ENCODE measurements at regions not wholly inside any gene's neighbourhood (a gene's known extent, or its start where the extent isn't known, plus 50 kb on each side); places are given as distances from the start of the nearest gene placed in this dataset.

GRCh38 chr10:78719276-78719675 lies 349.5 kb upstream of the ZMIZ1 start:
- TF ChIP-seq CTCF (IDR thresholded peaks at IDR 0.05) (no peak), POLR2A (IDR thresholded peaks at IDR 0.05) (no peak)

All from thyroid gland (tissue), 4 donors.